NCI-H1930 (cell line): ENCODE measurements at regions not wholly inside any gene's neighbourhood (a gene's known extent, or its start where the extent isn't known, plus 50 kb on each side); places are given as distances from the start of the nearest gene placed in this dataset.
"Not testable (repeated sequence)": the region's sequence is repeated elsewhere in the genome, so short reads cannot be mapped to it uniquely, and the experiment has no call there.

Experiments used
- DNase-seq, 2 experiments: peaks; one replicate each; lab custom pipeline; 2025; lab: John Stamatoyannopoulos, UW

DNA sequence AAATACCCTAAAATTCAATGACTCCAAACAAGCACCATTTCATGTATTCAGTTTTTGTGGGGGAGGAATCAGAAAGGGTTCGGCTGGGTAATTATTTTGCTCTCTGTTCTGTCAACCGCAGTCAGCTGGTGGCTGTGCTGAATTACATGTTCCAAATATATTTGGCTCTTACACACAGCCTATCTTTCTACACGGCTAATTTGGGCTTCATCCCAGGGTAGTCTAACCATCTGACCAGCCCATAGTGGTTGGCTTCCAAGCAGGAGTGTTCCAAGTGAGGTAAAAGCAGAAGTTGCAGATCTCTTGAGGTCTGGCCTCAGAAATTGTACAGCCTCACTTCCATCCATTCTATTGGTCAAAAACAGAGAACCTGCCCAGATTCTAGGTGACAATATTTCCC, 760.8 kb upstream of the SEMA6D start:
- DNase-seq: no peak

DNA sequence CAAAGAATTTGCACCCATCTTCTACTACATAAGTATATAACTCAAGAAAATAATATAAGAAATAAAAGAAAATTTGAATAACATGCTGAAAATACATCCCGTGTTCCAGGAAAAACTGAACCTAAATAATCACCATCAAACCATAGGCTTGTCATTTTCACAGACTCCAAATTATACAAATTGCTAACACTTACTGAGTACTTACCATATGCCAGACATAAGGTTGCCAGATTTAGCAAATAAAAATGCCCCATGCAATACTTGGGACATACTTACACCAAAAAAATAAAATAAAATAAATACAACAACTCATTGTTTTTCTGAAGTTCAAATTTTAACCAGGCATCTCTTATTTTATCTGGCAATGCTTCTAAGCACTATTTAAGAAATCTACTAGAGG, 760.4 kb upstream of the SEMA6D start:
- no peak for DNase-seq

DNA sequence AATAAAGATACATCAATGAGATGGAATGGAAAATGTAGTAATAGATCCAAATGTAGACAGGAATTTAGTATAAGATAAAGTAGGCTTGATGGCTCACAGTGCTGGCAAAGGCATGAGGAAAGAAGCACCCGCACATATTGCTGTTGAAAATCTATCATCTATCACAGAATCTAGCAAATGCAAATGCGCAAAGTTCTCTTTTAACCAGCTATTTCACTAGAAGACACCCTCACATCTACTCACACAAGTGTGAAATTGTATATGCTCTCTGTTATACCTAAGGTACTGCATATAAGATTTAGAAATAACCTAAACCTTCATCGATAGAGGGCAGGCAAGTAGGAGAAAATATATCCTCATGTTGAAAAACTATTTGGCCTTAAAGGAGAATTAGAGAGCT, 756.7 kb upstream of the SEMA6D start:
- DNase-seq: no peak

DNA sequence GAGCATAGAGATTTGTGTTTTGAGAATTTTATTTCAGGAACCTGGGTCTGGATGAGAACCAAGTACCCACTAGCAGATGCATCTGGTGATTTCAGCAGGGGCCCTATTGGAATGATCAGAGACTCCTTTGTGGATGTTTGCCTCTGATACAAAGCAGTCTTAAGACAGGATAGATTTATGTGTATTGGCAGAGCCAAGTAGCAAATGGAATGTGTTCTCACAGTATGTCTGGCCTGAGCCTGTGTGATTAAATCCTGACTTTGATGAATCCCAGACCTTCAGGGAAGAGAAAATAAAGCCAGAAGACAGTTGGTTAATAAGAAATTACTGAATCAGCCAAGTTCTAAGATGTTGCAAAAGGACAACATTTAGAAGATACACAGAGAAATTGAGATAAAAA, 755.5 kb upstream of the SEMA6D start:
- DNase-seq: no peak

DNA sequence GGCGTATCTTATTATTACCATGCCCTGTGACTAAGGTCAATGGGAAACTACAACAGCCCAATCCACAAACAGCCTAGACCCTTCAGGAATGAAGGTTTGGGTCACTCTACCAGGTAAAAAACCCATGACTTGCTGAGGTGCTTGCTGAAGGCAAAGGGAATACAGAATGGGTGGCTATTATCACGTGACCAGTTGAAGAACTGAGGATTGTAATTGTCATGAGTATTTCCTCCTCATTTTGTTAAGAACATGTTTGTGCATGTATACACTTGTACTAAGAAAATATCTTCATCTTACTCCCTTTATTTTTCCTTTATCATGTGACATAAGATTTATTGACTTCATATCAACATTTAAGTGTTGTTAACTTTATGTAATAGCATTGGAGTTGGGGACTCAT, 729.2 kb upstream of the SEMA6D start:
- DNase-seq: not testable (repeated sequence)

DNA sequence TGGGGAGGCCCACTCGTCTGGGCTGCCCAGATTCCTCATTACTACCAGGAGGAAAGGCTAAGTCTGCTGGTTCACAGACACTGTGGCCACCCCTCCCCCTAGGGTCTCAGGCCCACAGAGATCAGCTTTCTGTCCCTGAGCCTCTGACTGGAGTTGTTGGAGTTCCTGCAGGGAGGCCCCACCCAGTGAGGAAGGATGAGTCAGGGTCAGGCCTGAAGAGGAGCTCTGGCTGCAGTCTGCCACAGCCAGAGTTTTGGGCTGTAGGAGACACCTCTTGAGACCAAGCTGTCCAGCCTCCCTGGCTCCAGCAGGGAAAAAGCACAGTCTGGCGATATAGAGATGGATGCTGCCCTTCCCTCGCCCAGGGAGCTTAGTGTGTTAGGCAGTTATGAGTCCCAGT, 720.9 kb upstream of the SEMA6D start:
- DNase-seq: no peak

DNA sequence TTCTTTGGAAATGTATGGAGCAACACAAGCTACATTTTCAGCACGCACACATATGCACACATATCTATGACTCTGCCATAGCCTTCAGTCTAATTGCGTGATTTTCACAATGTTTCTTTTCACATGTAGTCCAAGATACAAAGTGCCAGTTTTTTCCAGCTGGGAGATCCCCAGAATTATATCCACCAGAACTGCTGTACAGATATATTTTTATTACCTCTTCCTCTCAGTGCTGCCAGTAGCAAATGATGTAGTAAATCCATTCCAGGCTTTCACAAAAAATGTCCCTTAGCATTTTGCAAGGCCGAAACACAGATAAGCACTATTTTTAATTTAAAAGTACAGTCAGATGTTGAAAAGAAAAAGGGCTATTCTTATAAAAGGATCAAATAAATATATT, 719.8 kb upstream of the SEMA6D start:
- DNase-seq: no peak

DNA sequence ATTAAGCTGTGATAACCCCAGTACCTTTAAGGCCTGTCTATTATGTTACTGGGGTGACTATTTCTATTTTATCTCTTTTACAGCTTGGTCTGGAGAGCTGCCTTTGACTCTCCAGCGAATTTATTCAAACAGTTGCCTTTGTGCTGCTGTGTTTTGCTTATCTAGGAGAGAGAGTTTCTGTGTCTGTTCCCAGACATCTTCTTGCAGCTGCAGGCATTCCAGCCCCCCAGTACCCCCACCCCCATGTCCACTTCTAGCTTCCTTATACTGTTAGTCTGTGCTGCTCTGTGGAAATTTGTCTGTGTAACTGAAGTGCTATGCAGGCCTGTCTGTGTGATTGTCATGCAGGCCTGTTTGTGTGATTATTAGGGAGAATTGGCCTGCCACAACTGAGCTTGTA, 713.7 kb upstream of the SEMA6D start:
- DNase-seq: no peak

DNA sequence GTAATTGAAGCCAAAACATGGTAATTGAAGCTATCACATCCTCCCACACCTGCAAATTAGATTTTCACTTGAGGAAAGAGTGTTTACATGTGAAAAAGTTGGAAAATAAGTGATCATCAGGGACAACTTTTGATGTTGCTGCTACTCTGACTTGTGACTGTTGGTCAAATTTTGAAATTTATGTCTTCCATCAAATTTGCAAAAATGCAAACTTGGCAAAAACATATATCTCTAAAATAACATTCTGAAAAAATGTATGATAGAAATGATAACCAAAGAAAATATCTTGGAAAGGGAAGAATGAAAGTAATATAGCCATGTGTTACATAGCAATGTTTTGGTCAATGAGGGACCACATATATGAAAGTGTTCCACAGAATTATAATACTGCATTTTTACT, 703.9 kb upstream of the SEMA6D start:
- DNase-seq: no peak

DNA sequence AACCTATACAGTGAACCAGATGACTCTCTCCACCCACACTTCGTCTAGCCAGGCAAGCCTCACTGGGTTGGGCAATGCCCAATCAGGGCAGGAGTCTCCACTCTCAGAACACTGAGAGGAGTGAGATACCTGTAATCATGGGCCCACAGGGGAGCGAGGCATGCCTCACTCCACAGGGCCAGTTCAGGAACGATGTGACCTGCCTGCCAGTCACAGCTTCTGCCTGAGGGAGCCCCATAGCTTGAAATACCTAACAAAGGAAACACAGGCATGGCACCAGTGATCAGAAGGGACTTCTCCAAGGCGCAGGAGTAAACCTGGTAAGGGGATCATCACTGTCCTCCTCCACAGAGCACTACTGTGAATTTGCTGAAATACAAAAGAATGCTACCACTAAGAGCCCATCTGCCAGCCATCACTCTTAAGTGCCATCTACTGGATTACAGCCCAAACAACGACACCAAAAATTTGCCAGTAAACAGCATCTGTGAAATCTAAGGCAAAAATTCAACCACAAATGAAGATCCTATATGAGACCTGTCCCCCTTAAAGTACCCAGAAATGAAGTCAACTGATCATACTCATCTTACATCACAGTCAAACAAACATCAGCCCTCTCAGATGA, 689.9 kb upstream of the SEMA6D start:
- DNase-seq: no peak

DNA sequence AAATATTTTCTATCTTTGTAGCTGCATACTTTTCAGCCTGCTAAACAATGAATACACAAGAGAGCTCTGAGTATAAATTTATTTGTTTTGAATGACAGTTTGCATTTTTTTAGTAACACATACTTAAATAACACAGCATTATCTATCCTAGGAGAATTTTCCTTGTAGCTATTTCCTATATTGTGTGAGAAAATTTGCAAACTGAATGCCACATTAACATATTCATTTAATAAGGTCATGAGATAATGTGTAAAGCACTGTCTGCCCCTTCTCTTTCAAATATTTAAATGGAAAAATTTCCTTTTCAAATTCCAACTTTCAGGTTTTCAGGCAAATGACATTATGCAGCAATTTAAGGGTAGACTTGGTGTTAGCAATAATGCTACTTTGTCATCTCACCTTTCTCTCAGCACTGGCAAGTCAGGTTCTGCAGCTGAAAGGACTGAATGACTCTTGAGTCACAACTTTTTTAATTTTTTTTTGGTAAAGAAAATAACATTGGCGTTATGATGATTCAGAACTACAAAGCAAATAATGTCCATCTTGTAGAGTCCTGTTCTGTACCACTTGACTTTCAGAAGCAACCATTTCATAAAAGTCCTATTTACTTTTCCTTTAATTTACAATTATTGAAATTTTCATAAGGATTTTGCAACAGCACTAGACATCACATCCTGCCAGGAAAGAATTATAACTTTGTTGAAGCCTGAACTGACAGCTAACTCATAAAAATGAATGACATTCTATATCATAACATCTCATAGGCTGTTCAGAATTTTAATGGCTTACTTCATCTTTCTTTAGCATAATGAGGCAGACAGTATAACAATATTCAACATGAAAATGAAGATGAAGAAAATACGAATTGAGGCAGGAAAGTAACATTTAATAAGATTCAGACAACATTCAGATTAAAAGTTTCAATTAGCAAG, 681.6 kb upstream of the SEMA6D start:
- DNase-seq: no peak

DNA sequence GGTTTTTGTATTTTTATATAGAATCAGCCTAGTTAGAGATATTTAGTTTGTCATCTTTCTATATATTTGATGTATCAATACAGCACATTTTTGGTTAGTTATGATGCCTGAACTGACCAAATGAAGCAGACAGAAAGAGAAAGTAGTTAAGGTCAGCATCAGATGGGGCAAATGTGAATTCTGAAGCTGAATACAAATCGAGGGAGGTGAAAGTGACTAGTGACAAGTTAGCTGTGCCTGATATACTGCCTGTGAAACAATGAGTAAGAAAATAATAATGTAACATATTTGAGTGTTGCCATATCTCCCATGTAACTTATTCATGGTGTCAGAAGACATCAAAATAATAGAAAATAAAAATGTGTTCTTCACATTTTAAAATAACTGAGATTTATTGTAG, 680.3 kb upstream of the SEMA6D start:
- DNase-seq: no peak

DNA sequence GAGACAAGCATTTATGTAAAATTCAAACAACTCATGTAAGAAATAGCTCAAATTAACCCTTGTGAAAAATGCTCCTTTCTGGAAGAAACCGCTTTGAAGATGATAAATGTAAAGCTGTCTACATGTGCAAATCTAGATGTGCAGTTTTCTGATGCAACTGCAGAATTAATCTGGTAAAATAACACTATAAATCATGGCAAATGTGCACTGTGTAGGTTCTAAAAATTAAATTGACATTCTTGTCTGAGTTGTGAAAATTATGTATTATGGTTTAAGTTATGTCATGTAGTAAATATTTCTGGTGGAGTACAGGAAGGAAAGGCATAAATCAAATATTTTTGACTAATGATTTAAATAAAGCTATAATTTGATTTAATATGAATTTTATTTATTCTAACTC, 678.1 kb upstream of the SEMA6D start:
- DNase-seq: no peak

DNA sequence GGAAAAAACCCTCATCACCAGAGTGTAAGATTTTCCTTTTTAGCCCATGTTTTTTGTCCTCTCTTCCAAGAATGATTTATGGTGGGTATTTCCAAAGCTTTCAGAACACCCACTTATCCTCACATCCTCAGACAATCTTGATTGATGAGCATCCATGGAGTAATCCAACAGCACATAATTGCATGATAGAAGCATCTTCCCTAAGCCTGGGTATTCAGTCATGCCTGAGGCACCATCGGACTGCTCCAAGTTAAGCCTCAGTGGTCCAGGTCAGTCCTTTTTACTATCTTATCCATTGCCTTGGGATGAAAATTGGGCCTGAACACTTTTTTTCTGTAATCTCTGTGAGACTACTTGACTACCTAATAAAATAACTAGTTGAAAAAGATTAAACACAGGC, 676.0 kb upstream of the SEMA6D start:
- no peak for DNase-seq

DNA sequence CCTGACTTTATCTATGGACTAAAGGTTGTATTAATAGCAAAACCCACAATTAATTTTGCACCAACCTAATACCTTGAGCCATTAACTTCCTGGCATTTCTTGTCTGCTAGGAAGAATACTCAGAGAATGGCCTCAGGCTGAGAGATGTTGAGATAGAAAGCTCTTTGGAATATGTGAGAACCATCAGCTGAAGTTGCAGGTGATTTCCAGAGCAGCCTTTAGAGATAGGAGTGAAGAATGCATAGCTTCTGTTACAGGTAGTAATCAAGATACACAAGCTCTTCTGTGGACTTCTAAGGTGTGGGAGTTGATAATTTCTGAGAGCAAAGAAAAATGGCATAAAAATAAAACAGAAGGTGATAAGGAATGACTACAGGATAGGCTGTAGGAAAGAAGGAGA, 669.3 kb upstream of the SEMA6D start:
- not testable (repeated sequence) for DNase-seq

DNA sequence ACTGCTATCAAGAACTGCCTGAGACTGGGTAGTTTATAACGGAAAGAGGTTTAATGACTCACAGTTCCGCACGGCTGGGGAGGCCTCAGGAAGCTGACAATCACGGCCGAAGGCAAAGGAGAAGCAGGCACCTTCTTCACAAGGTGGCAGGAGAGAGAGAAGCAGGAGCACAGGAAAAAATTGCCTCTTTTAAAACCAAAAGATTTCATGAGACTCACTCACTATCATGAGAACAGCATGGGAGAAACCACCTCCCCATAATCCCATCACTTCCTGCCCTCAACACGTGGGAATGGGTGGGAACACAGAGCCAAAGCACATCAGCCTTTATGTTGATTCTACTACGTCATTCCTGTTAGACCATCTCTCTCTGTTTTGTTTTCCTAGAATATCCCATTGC, 650.9 kb upstream of the SEMA6D start:
- DNase-seq: no peak

DNA sequence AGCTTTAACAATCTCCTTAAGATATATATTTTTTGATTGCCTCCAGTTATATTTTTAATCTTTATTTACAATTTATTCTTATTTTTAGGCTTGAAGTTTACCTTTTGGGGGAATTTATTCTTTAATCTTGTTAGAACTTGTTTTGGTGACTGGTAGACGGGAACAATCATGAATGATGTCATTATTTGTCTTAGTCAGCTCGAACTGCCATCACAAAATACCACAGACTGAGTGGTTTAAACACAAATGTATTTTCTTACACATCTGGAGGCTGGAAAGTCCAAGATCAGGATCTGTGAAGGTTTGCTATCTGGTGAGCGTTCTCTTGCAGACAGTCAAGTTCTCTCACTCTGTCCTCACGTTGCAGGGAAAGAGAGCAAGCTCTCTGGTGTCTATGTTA, 639.5 kb upstream of the SEMA6D start:
- DNase-seq: not testable (repeated sequence)

DNA sequence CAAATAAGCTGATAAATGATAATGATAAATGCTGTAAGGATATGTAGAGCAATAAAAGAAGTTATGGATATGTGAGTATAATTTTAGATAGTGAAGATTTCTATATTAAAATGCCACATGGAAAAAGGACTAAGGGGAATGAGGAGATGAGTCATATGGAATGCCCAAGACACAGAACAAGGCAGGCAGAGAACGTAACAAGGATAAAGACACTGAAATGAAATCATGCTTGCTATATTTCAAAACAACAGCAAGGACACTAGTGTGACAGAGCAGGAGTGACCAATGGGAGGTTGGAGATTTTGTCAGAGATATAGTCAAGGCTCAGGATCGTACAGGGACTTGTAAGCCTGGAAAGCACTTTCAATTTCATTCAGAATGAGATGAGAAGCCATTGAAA, 621.5 kb upstream of the SEMA6D start:
- DNase-seq: no peak

DNA sequence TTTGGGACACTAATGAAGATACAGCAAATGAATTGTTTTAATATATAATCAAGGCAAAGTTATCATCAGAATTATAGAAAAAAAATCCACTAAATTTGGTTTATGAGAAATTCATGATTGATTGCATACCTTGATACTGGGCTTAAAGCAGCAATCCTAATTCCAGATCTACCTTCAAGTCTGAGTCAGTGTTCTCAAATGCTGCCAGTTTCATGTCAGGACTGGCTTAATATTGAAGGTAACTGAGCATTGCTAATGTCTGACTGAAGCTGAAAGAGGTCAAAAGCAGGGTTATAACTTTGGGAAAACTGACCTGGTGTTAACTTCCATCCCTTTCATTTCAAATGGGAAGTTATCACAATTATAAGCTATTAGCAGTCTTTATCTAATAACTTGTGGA, 618.8 kb upstream of the SEMA6D start:
- not testable (repeated sequence) for DNase-seq

DNA sequence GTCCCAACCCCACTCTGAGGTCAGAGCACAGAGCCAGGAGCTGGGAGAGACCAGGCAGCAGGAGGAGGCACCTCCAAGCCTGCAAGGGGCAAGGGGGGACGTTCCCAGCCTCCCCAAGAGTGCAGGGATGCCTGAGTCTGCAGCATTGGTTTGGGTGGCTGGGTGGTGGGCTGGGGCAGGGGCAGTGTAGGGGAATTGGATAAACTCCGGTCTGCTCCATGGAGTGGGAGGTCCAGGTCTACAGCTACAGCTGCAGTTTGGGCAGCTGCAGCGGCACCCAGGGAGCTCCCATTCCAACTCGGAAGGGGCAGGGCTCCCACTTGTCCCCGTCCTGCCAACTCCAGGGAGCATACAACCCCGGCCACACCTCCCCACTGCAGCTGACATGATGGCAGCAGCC, 617.5 kb upstream of the SEMA6D start:
- DNase-seq: not testable (repeated sequence)

DNA sequence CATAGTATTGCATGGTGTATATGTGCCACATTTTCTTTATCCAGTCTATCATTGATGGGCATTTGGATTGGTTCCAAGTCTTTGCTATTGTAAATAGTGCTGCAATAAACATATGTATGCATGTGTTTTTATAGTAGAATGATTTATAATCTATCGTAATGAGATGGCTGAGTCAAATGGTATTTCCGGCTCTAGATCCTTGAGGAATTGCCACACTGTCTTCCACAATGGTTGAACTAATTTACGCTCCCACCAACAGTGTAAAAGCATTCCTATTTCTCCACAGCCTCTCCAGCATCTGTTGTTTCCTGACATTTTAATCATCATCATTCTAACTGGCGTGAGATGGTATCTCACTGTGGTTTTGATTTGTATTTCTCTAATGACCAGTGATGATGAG, 608.5 kb upstream of the SEMA6D start:
- DNase-seq: not testable (repeated sequence)

DNA sequence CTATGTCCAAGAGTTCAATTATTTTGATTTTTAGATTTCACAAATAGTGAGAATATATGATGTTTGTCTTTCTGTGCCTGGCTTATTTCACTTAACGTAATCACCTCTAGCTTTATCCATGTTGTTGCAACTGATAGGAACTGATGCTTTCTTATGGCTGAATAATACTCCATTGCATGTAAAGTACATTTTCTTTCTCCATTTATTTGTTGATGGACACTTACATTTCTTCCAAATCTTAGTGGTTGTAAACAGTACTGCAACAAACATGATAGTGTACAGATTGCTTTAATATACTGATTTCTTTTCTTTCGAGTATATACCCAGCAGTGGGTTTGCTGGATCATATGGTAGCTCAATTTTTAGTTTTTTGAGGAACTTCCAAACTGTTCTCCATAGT, 600.6 kb upstream of the SEMA6D start:
- no peak for DNase-seq

DNA sequence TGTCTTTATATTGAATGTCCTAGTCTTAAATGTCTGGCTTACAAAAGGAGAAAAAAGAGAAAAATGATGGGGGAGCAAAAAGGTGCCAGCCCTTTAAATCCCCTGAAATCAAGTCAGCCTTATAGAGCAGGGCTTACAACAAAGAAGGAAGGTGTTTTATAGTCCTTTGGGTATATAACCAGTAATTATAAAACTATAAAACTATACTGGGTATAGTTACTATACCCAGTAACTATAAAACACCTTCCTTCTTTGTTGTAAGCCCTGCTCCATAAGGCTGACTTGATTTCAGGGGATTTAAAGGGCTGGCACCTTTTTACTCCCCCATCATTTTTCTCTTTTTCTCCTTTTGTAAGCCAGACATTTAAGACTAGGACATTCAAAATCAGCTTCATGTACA, 598.0 kb upstream of the SEMA6D start:
- DNase-seq: no peak
